Left cardiac atrium (tissue), 4 donors: ENCODE measurements at regions not wholly inside any gene's neighbourhood (a gene's known extent, or its start where the extent isn't known, plus 50 kb on each side); places are given as distances from the start of the nearest gene placed in this dataset.

Experiments
- ATAC-seq, 2 donors: fragments of 200-7000 bp; cut with Tn5 transposase; one replicate each; pipeline ENCODE4 v1.9.1; 2020; ENCODE audit warnings: mild to moderate bottlenecking in 2 of 2, moderate library complexity in 2 of 2
- DNase-seq: peaks from one replicate; pipeline ENCODE4 v3.0.0-alpha.2; 2020
- intact Hi-C, 2 donors: fragments of 100-400 bp; cut with DNase I; formaldehyde crosslinking; loops; one replicate each; pipeline versions ENCODE4 v1.14.1 to v1.15.1; 2022 to 2023
- donor health status: DM: no; HTN: yes; CAD: no.
- donor health status: DM: no; HTN: yes; CAD: no; lungs with severe emphysema.
- donor health status: DM: yes; HTN: yes; CAD: no.
- donor health status: Dilated cardiomyopathy.

- no peak for ATAC-seq
- intact Hi-C loops = no loop called here
- DNase-seq = no peak
Observed at GRCh38 chr1:221347706-221348105, 394.2 kb downstream of the DUSP10 start.

- DNase-seq (no peak), ATAC-seq (no peak)
- intact Hi-C loops = no loop called here
Observed at GRCh38 chr1:221350091-221350490, 391.8 kb downstream of the DUSP10 start.

GRCh38 chr1:221356693-221357092, 385.2 kb downstream of the DUSP10 start:
- intact Hi-C loops = no loop called here
- DNase-seq (no peak), ATAC-seq (no peak)

- intact Hi-C loops = no loop called here
- no peak for ATAC-seq
- DNase-seq = no peak
Observed at GRCh38 chr1:221363039-221363438, 378.9 kb downstream of the DUSP10 start.

GRCh38 chr1:221366495-221367110, 375.3 kb downstream of the DUSP10 start:
- DNase-seq (no peak), ATAC-seq (no peak)
- intact Hi-C loops = no loop called here

GRCh38 chr1:221371705-221372104, 370.2 kb downstream of the DUSP10 start:
- DNase-seq (no peak), ATAC-seq (no peak)
- intact Hi-C loops = no loop called here

- intact Hi-C loops = no loop called here
- DNase-seq (no peak), ATAC-seq (no peak)
Observed at GRCh38 chr1:221373795-221374194, 368.1 kb downstream of the DUSP10 start.

- intact Hi-C loops = no loop called here
- DNase-seq = no peak
- ATAC-seq = no peak
Observed at GRCh38 chr1:221376286-221376685, 365.6 kb downstream of the DUSP10 start.

GRCh38 chr1:221381910-221382623, 359.8 kb downstream of the DUSP10 start:
- intact Hi-C loops = no loop called here
- no peak for ATAC-seq
- DNase-seq = no peak

GRCh38 chr1:221392453-221392852, 349.4 kb downstream of the DUSP10 start:
- DNase-seq = peak; percentile 54
- intact Hi-C loops = no loop called here
- ATAC-seq = peak in 1 of 2 donors; percentile 70

- DNase-seq (no peak), ATAC-seq (peak; percentile 23 to 59)
- intact Hi-C loops = no loop called here
Observed at GRCh38 chr1:221394011-221394544, 347.8 kb downstream of the DUSP10 start.

- DNase-seq = no peak
- no peak for ATAC-seq
- intact Hi-C loops = no loop called here
Observed at GRCh38 chr1:221396526-221396925, 345.4 kb downstream of the DUSP10 start.

- no peak for ATAC-seq
- no peak for DNase-seq
- intact Hi-C loops = no loop called here
Observed at GRCh38 chr1:221397141-221397540, 344.7 kb downstream of the DUSP10 start.

GRCh38 chr1:221397606-221398005, 344.3 kb downstream of the DUSP10 start:
- no peak for ATAC-seq
- intact Hi-C loops = no loop called here
- DNase-seq = no peak

- ATAC-seq = no peak
- intact Hi-C loops = no loop called here
Observed at GRCh38 chr1:221405146-221405545, 336.7 kb downstream of the DUSP10 start.

GRCh38 chr1:221408117-221408803, 333.6 kb downstream of the DUSP10 start:
- intact Hi-C loops = no loop called here

More at GRCh38 chr1:221405146-221405545, 336.7 kb downstream of the DUSP10 start:
- DNase-seq = no peak

GRCh38 chr1:221411283-221411682, 330.6 kb downstream of the DUSP10 start:
- intact Hi-C loops = no loop called here

More at GRCh38 chr1:221408117-221408803, 333.6 kb downstream of the DUSP10 start:
- no peak for ATAC-seq
- DNase-seq = no peak

GRCh38 chr1:221414772-221415539, 326.9 kb downstream of the DUSP10 start:
- DNase-seq (no peak), ATAC-seq (no peak)
- intact Hi-C loops = no loop called here

More at GRCh38 chr1:221411283-221411682, 330.6 kb downstream of the DUSP10 start:
- DNase-seq = no peak
- ATAC-seq = no peak

GRCh38 chr1:221415651-221416050, 326.2 kb downstream of the DUSP10 start:
- no peak for DNase-seq
- ATAC-seq = no peak
- intact Hi-C loops = no loop called here
